Thoracic aorta (tissue), 2 donors: ENCODE measurements at regions not wholly inside any gene's neighbourhood (a gene's known extent, or its start where the extent isn't known, plus 50 kb on each side); places are given as distances from the start of the nearest gene placed in this dataset.

Experiments
- ATAC-seq: fragments of 150-250 bp; one replicate; pipeline ENCODE4 v1.8.0; 2017; ENCODE audit warnings: low read depth; ENCODE audit not compliant: insufficient number of reproducible peaks, low FRiP score
- DNase-seq: peaks from one replicate; pipeline ENCODE4 v3.0.0-alpha.2; 2020; ENCODE audit warnings: low spot score
- H3K27ac ChIP-seq, 2 donors: fragments of 200-600 bp; sonication (generic); 1 replicate in 1 of 2; 2 replicates in 1 of 2; pipeline ENCODE4 v1.5.1; 2016; ENCODE audit warnings: mild to moderate bottlenecking in 2 of 2, moderate library complexity in 2 of 2
- H3K27me3 ChIP-seq: fragments of 200-600 bp; sonication (generic); replicated peaks from 2 replicates; pipeline ENCODE4 v1.6.0; 2016; ENCODE audit warnings: mild to moderate bottlenecking; ENCODE audit not compliant: insufficient read depth
- H3K36me3 ChIP-seq: fragments of 200-600 bp; sonication (generic); one replicate; pipeline ENCODE4 v1.5.1; 2016
- H3K4me1 ChIP-seq, 2 donors: fragments of 200-600 bp; sonication (generic); 1 replicate in 1 of 2; 2 replicates in 1 of 2; pipeline versions ENCODE4 v1.5.1 to v1.6.0; 2016; ENCODE audit warnings: low read depth in 2 of 2, mild to moderate bottlenecking in 1 of 2; ENCODE audit not compliant: control insufficient read depth in 1 of 2
- H3K4me3 ChIP-seq: fragments of 200-600 bp; sonication (generic); 2 replicates; pipeline ENCODE4 v1.5.1; 2016; ENCODE audit warnings: mild to moderate bottlenecking
- H3K9me3 ChIP-seq: fragments of 200-600 bp; sonication (generic); 2 replicates; pipeline ENCODE4 v1.5.1; 2016
- TF ChIP-seq, protein P1 (sequence below): fragments of 200-600 bp; sonication (generic); IDR thresholded peaks from one replicate; pipeline ENCODE4 v1.5.1; 2019; ENCODE audit warnings: antibody characterized with exemption

DNA sequence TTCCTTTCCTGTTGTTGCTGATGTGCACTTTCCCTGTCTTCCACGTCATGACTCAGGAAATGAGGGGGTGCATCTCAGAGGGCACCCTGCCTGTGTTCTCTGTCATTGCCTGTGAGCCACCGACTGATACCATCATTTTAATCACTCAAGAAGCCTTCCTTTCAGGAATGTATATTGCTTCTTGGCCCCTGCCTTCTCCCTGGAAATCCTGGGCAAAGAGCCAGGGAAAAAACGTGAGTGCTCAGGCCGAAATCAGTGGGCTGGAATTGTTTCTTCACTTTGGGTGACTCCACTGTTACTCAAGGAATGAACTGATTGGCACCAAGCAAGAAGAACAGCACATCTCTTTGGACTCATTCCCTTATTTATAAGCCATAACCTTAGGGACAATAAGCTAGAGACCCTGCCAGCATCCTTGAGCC, 126.1 kb downstream of the SNX18 start:
- TF ChIP-seq, protein P1, sequence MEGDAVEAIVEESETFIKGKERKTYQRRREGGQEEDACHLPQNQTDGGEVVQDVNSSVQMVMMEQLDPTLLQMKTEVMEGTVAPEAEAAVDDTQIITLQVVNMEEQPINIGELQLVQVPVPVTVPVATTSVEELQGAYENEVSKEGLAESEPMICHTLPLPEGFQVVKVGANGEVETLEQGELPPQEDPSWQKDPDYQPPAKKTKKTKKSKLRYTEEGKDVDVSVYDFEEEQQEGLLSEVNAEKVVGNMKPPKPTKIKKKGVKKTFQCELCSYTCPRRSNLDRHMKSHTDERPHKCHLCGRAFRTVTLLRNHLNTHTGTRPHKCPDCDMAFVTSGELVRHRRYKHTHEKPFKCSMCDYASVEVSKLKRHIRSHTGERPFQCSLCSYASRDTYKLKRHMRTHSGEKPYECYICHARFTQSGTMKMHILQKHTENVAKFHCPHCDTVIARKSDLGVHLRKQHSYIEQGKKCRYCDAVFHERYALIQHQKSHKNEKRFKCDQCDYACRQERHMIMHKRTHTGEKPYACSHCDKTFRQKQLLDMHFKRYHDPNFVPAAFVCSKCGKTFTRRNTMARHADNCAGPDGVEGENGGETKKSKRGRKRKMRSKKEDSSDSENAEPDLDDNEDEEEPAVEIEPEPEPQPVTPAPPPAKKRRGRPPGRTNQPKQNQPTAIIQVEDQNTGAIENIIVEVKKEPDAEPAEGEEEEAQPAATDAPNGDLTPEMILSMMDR: no peak
- DNase-seq (no peak), ATAC-seq (no peak)
- H3K36me3 ChIP-seq: no peaks in the 10 kb centered on the region
- no peaks in the 10 kb centered on the region for H3K9me3 ChIP-seq
- H3K27me3 ChIP-seq: no peaks in the 10 kb centered on the region
- peaks cover 33 to 68% of the 10 kb centered on the region in 2 donors for H3K4me1 ChIP-seq
- H3K27ac ChIP-seq: peak overlapping the region in 1 of 2 donors; percentile 86
- no peak overlapping the region for H3K4me3 ChIP-seq

DNA sequence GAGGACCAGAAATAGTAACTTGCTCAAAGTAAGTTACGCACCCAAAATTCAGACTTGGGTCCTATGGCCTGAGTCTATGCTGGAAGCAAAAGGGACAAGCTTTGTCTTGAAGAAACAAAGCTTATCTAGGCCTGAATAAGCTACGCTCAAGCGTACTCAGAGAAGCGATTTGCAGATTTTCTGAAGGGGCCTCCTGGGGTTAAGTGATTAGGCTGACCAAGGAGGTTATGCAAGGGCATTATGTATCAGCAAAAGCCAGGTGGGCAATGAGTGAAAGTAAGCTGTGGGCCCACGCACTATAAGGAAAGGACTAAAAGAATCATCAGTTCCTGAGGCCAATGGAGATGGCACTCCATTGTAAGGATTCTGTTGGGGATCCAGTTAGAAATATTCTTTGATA, 122.1 kb downstream of the SNX18 start:
- DNase-seq: no peak
- TF ChIP-seq, protein P1: no peak
- Histone ChIP-seq H3K4me3 (no peak overlapping the region), H3K36me3 (no peaks in the 10 kb centered on the region), H3K27me3 (no peaks in the 10 kb centered on the region), H3K4me1 (peaks cover 16 to 41% of the 10 kb centered on the region in 2 donors), H3K27ac (no peak overlapping the region), H3K9me3 (no peaks in the 10 kb centered on the region)
- no peak for ATAC-seq

DNA sequence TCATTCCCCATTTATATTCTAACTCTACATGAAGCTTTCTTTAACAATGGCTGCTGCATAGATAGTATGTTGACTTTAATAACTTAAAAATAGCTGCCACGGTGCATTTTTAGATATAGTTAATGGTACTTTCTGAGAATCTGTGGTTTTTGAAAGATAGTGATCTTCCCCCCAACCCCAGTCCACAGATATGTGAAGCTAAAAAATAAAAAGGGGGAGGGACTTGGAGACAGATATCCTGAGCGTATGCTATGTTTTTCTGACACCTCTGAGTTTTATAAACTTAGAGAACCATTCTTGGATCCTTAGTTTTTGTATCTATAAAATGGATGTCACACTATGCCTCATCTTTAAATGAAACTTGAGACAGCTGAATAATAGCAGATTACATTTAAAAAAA, 120.5 kb downstream of the SNX18 start:
- ATAC-seq (no peak), DNase-seq (no peak)
- Histone ChIP-seq H3K4me3 (no peak overlapping the region), H3K36me3 (no peaks in the 10 kb centered on the region), H3K4me1 (peaks cover 12 to 40% of the 10 kb centered on the region in 2 donors), H3K9me3 (no peaks in the 10 kb centered on the region), H3K27ac (peak overlapping the region; percentile 37 to 48), H3K27me3 (no peaks in the 10 kb centered on the region)
- TF ChIP-seq, protein P1: no peak

DNA sequence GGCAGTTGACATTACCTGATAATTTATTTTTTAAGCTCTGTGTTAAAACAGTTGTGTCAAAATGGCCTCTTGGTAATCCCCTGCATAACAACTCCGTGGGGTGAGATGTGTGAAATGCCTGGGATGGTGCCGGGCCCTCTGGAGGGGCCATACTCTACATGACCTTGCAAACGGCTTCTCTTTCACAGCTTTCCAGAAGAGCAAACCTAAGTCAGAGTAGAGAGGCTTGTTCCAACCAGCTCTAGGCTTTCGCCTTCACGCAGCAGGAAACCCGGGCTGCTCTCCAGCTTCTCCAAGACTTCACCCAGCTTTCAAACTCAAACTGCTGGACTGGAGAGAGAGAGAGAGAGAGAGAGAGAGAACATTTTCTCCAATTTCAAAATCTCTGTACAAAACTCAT, 120.1 kb downstream of the SNX18 start:
- Histone ChIP-seq H3K9me3 (no peaks in the 10 kb centered on the region), H3K27me3 (no peaks in the 10 kb centered on the region), H3K36me3 (no peaks in the 10 kb centered on the region), H3K4me1 (peaks cover 15 to 43% of the 10 kb centered on the region in 2 donors), H3K27ac (peak overlapping the region; percentile 37 to 48), H3K4me3 (no peak overlapping the region)
- TF ChIP-seq, protein P1: no peak
- peak; percentile 71 for ATAC-seq
- DNase-seq: no peak

DNA sequence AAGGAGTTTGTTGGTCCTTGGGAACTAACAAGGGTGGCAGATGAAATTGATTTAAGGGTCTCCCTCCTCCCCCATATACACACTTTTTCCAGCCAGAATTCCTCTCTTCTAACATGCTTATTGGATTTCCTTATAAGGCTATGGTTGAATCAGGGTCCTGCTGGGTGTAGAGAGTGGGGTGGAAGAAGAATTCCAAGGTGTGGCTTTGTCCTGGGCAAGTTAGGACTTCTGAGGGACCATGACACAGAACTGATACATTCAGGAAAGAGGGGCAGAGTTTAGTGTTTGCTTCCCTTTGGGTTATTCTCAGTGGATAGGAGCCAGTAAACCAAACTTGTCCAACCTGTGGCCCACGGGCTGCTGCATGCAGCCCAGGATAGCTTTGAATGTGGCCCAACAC, 116.5 kb downstream of the SNX18 start:
- no peak overlapping the region for H3K4me3 ChIP-seq
- peak overlapping the region; percentile 74 to 77 for H3K27ac ChIP-seq
- H3K27me3 ChIP-seq: no peaks in the 10 kb centered on the region
- H3K9me3 ChIP-seq: no peaks in the 10 kb centered on the region
- TF ChIP-seq, protein P1: no peak
- DNase-seq (no peak), ATAC-seq (no peak)
- no peaks in the 10 kb centered on the region for H3K36me3 ChIP-seq
- peaks cover 32 to 57% of the 10 kb centered on the region in 2 donors for H3K4me1 ChIP-seq
